ENCODE measurements at regions not wholly inside any gene's neighbourhood (a gene's known extent, or its start where the extent isn't known, plus 50 kb on each side); places are given as distances from the start of the nearest gene placed in this dataset.
A peak's percentile ranks its signal among the peaks of the same experiment; 100 is the strongest.
"Not testable (repeated sequence)": the region's sequence is repeated elsewhere in the genome, so short reads cannot be mapped to it uniquely, and the experiment has no call there.

DNA sequence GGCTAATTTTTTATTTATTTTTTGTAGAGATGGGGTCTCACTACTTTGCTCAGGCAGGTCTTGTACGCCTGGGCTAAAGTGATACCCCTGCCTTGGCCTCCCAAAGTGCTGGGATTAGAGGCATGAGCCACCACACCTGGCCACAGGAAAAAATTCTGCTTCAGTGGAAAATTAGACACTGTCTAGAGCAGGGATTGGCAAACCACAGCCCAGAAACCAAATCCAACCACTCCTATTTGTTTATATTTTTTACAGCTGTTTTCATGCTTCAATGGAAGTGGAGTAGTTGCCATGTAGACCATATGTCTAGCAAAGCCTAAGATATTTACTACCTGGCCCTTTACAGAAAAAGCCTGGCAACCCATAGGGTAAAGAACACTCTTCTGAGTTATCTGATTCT is 123.7 kb upstream of the MRI1 start:
- TF ChIP-seq, protein P1, sequence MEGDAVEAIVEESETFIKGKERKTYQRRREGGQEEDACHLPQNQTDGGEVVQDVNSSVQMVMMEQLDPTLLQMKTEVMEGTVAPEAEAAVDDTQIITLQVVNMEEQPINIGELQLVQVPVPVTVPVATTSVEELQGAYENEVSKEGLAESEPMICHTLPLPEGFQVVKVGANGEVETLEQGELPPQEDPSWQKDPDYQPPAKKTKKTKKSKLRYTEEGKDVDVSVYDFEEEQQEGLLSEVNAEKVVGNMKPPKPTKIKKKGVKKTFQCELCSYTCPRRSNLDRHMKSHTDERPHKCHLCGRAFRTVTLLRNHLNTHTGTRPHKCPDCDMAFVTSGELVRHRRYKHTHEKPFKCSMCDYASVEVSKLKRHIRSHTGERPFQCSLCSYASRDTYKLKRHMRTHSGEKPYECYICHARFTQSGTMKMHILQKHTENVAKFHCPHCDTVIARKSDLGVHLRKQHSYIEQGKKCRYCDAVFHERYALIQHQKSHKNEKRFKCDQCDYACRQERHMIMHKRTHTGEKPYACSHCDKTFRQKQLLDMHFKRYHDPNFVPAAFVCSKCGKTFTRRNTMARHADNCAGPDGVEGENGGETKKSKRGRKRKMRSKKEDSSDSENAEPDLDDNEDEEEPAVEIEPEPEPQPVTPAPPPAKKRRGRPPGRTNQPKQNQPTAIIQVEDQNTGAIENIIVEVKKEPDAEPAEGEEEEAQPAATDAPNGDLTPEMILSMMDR (IDR thresholded peaks at IDR 0.05; ENCODE audit: unreplicated experiment in 3 of 3): no peak
- Mint-ChIP-seq H3K4me1 (peaks cover 6% of the 10 kb centered on the region), H3K9me3 (peaks cover 20% of the 10 kb centered on the region), H3K4me3 (no peak overlapping the region), H3K27ac (no peak overlapping the region), H3K27me3 (ENCODE audit: low read depth) (no peaks in the 10 kb centered on the region), H3K36me3 (ENCODE audit: low read depth) (no peaks in the 10 kb centered on the region)

DNA sequence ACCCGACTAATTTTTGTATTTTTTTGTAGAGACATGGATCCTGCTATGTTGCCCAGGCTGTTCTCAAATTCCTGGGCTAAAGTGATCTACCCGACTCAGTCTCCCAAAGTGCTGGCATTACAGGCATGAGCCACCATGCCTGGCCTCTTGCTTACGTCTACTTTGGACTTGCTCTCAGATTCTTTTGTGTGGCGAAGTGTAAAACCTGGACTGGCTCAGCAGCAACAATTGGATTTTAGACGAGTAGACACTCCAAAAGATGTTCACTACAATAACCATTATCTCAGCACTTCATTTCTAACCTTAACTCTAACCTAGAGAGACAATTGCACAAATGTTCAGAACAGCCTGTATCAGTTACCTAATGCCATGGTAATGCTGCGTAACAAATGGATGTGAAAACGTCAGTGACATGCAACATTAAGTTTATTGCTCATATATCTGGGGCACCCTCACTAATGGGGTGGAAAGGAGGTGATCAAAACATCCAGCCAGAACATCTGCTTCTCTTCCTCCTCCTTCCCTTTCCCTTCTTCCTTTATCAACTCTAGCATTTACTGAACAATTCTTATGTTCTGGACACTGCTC is 124.9 kb upstream of the MRI1 start:
- Mint-ChIP-seq H3K9me3 (peaks cover 20% of the 10 kb centered on the region), H3K4me1 (peaks cover 6% of the 10 kb centered on the region), H3K27me3 (ENCODE audit: low read depth) (no peaks in the 10 kb centered on the region), H3K27ac (no peak overlapping the region), H3K36me3 (ENCODE audit: low read depth) (no peaks in the 10 kb centered on the region), H3K4me3 (no peak overlapping the region)
- TF ChIP-seq, protein P1 (IDR thresholded peaks at IDR 0.05; ENCODE audit: unreplicated experiment in 3 of 3): no peak

DNA sequence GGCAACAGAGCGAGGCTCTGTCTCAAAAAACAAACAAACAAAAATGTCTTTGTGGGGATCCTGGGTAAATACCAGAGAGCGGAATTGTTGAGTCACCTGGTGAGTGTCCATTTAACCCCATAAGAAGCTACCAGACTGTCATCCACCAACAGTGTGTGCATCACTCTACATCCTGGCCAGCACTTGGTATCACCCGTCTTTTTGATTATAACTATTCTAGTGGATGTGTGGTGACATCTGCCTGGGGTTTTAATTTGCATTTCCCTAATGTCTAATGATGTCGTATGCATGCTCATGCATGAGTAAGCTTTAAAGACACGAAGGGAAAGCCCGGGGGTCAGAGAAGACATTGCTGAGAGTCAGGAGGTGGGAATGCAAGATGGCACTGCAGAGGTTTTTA is 126.7 kb upstream of the MRI1 start:
- Mint-ChIP-seq H3K27ac (no peak overlapping the region), H3K4me3 (no peak overlapping the region), H3K27me3 (ENCODE audit: low read depth) (no peaks in the 10 kb centered on the region), H3K9me3 (peaks cover 15% of the 10 kb centered on the region), H3K4me1 (peaks cover 18% of the 10 kb centered on the region), H3K36me3 (ENCODE audit: low read depth) (no peaks in the 10 kb centered on the region)
- TF ChIP-seq, protein P1 (IDR thresholded peaks at IDR 0.05; ENCODE audit: unreplicated experiment in 3 of 3): no peak

DNA sequence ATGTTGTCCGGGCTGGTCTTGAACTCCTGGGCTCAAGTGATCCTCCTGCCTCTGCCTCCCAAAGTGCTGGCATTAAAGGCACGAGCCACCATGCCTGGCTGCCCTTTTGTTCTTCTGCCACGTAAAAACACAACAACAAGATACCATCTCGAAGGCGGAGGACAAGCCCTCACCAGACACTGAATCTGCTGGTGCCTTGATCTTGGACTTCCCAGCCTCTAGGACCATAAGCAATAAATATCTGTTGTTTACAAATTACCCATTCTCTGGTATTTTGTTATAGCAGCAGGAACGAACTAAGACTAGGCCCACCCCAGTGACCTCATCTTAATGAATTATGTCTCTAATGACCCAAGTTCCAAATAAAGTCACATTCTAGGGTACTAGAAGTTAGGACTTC is 128.4 kb upstream of the CACNA1A start:
- H3K4me3 Mint-ChIP-seq: no peak overlapping the region
- H3K27ac Mint-ChIP-seq: no peak overlapping the region
- H3K27me3 Mint-ChIP-seq (ENCODE audit: low read depth): peaks cover 4% of the 10 kb centered on the region
- peaks cover 13% of the 10 kb centered on the region for H3K9me3 Mint-ChIP-seq
- TF ChIP-seq, protein P1 (IDR thresholded peaks at IDR 0.05; ENCODE audit: unreplicated experiment in 3 of 3): no peak
- H3K4me1 Mint-ChIP-seq: peaks cover 20% of the 10 kb centered on the region
- H3K36me3 Mint-ChIP-seq (ENCODE audit: low read depth): no peaks in the 10 kb centered on the region

DNA sequence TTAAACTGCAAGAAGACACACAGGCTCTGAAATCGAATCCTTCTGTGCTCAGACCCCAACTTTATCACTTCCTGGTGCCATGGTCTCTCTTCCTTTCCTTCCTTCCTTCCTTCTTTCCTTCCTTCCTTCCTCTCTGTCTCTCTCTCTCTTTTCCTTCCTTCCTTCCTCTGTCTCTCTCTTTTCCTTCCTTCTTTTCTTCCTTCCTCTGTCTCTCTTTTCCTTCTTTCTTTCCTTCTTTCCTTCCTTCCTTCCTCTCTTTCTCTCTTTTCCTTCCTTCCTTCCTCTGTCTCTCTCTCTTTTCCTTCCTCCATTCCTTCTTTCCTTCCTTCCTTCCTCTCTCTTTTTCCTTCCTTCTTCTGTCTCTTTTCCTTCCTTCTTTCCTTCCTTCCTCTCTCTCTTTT is 127.2 kb upstream of the CACNA1A start:
- H3K4me3 Mint-ChIP-seq: peak overlapping the region in 1 of 3 experiments; percentile 6
- H3K36me3 Mint-ChIP-seq (ENCODE audit: low read depth): no peaks in the 10 kb centered on the region
- H3K4me1 Mint-ChIP-seq: peaks cover 20% of the 10 kb centered on the region

DNA sequence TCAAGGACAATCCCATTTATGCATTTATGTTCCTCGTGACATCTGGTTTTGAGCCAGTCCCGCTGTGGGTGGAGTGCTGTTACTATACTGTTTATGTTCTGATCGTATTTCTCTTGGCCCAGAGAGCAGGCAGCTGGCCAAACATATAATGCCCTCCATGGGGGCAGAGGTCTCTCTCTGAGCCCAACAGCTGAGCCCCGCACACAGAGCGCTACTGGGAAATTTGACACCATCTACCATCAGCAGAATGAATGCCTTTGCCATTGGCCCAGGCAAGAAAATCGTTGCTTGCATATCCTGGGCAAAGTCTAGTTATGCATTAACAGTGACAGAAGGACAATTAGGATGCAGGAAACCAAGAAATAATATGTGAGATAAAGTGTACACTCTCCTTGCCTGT is 126.8 kb upstream of the CACNA1A start:
- Mint-ChIP-seq H3K4me3 (peak overlapping the region in 2 of 3 experiments; percentile 10 to 19), H3K36me3 (ENCODE audit: low read depth) (no peaks in the 10 kb centered on the region), H3K4me1 (peaks cover 20% of the 10 kb centered on the region), H3K27ac (peak overlapping the region; percentile 71 to 94 (median 80)), H3K27me3 (ENCODE audit: low read depth) (peaks cover 4% of the 10 kb centered on the region), H3K9me3 (peaks cover 5% of the 10 kb centered on the region)
- TF ChIP-seq, protein P1 (IDR thresholded peaks at IDR 0.05; ENCODE audit: unreplicated experiment in 3 of 3): no peak

More for the DNA sequence above, 127.2 kb upstream of the CACNA1A start:
- Mint-ChIP-seq H3K27me3 (ENCODE audit: low read depth) (peaks cover 4% of the 10 kb centered on the region), H3K9me3 (peaks cover 5% of the 10 kb centered on the region), H3K27ac (peak overlapping the region; percentile 71 to 94 (median 80))
- TF ChIP-seq, protein P1 (IDR thresholded peaks at IDR 0.05; ENCODE audit: unreplicated experiment in 3 of 3): no peak

DNA sequence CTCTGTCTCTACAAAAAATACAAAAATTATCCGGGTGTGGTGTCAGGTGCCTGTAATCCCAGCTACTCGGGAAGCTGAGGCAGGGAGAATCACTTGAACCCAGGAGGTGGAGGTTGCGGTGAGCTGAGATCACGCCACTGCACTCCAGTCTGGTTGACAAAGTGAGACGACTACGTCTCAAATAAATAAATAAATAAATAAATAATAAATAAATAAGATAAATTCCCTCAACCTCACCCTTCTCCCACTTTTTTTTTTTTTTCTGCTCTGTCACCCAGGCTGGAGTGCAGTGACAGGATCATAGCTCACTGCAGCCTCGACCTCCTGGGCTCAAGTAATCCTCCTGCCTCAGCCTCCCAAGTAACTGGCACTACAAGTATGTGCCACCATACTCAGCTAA is 125.9 kb upstream of the CACNA1A start:
- H3K4me1 Mint-ChIP-seq: peaks cover 20% of the 10 kb centered on the region
- not testable (repeated sequence) for H3K27me3 Mint-ChIP-seq (ENCODE audit: low read depth)

More for the DNA sequence above, 125.9 kb upstream of the CACNA1A start:
- not testable (repeated sequence) for H3K4me3 Mint-ChIP-seq; H3K9me3 Mint-ChIP-seq; H3K27ac Mint-ChIP-seq; H3K36me3 Mint-ChIP-seq (ENCODE audit: low read depth)

Measured in nephron (organoid).